Panc1 (cell line): ENCODE measurements at regions not wholly inside any gene's neighbourhood (a gene's known extent, or its start where the extent isn't known, plus 50 kb on each side); places are given as distances from the start of the nearest gene placed in this dataset.

Experiments used
- POLR2AphosphoS5 ChIP-seq: IDR thresholded peaks from 2 replicates; pipeline ENCODE4 v1.6.1; 2012; ENCODE audit warnings: mild to moderate bottlenecking, low read depth, low read length, moderate library complexity
- SIN3A ChIP-seq: IDR thresholded peaks from 2 replicates; pipeline ENCODE4 v1.6.1; 2012; ENCODE audit warnings: low read depth, mild to moderate bottlenecking, low read length, moderate library complexity, borderline replicate concordance; ENCODE audit not compliant: insufficient read depth
- TCF7L2 ChIP-seq: IDR thresholded peaks from 2 replicates; pipeline ENCODE4 v1.6.1; 2011; ENCODE audit warnings: mild to moderate bottlenecking, low read depth, low read length, inconsistent platforms
- TF ChIP-seq, protein P1 (sequence below): fragments of 450-650 bp; IDR thresholded peaks from 2 replicates; pipeline ENCODE4 v1.5.1; 2017; ENCODE audit warnings: mild to moderate bottlenecking
- TF ChIP-seq, protein P2 (sequence below), 2 experiments: IDR thresholded peaks; 2 replicates each; pipeline ENCODE4 v1.6.1; 2011 to 2012; ENCODE audit warnings: low read depth in 2 of 2, control low read depth in 1 of 2, low read length in 1 of 2, mild to moderate bottlenecking in 1 of 2, moderate library complexity in 1 of 2; ENCODE audit not compliant: insufficient read depth in 1 of 2

DNA sequence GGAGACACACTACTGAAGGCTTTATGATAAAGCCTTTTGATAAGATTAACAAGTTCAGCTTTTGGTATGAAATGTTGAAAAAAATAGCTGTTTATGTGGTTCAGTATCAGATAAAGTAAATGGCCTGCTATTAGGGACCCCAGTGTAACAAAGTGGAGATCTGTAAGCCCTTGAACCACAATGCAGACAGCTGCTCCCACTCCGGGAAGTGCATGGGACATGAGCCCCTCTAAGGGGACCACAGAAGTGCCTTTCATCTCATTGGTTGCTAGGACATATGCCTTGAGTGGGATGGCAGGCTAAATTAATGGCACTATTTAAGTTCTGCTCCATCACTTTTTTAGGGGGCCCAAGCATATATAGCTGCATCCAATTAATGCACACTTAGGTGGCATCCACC is 167.6 kb upstream of the SOX11 start:
- TF ChIP-seq, protein P1, sequence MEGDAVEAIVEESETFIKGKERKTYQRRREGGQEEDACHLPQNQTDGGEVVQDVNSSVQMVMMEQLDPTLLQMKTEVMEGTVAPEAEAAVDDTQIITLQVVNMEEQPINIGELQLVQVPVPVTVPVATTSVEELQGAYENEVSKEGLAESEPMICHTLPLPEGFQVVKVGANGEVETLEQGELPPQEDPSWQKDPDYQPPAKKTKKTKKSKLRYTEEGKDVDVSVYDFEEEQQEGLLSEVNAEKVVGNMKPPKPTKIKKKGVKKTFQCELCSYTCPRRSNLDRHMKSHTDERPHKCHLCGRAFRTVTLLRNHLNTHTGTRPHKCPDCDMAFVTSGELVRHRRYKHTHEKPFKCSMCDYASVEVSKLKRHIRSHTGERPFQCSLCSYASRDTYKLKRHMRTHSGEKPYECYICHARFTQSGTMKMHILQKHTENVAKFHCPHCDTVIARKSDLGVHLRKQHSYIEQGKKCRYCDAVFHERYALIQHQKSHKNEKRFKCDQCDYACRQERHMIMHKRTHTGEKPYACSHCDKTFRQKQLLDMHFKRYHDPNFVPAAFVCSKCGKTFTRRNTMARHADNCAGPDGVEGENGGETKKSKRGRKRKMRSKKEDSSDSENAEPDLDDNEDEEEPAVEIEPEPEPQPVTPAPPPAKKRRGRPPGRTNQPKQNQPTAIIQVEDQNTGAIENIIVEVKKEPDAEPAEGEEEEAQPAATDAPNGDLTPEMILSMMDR, result no peak
- TF ChIP-seq POLR2AphosphoS5, result no peak
- TF ChIP-seq, protein P2, sequence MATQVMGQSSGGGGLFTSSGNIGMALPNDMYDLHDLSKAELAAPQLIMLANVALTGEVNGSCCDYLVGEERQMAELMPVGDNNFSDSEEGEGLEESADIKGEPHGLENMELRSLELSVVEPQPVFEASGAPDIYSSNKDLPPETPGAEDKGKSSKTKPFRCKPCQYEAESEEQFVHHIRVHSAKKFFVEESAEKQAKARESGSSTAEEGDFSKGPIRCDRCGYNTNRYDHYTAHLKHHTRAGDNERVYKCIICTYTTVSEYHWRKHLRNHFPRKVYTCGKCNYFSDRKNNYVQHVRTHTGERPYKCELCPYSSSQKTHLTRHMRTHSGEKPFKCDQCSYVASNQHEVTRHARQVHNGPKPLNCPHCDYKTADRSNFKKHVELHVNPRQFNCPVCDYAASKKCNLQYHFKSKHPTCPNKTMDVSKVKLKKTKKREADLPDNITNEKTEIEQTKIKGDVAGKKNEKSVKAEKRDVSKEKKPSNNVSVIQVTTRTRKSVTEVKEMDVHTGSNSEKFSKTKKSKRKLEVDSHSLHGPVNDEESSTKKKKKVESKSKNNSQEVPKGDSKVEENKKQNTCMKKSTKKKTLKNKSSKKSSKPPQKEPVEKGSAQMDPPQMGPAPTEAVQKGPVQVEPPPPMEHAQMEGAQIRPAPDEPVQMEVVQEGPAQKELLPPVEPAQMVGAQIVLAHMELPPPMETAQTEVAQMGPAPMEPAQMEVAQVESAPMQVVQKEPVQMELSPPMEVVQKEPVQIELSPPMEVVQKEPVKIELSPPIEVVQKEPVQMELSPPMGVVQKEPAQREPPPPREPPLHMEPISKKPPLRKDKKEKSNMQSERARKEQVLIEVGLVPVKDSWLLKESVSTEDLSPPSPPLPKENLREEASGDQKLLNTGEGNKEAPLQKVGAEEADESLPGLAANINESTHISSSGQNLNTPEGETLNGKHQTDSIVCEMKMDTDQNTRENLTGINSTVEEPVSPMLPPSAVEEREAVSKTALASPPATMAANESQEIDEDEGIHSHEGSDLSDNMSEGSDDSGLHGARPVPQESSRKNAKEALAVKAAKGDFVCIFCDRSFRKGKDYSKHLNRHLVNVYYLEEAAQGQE (IDR thresholded peaks at IDR 0.05; ENCODE audit: insufficient read depth in 1 of 2, low read depth in 2 of 2, low read length in 1 of 2), result no peak
- TF ChIP-seq TCF7L2, result no peak
- TF ChIP-seq SIN3A, result no peak
